ENCODE measurements at regions not wholly inside any gene's neighbourhood (a gene's known extent, or its start where the extent isn't known, plus 50 kb on each side); places are given as distances from the start of the nearest gene placed in this dataset.

GRCh38 chr13:37409756-37410155, 188.8 kb downstream of the POSTN start:
- in situ Hi-C loops (cut with HindIII; ENCODE audit: extremely low pct_ligation_motif_present, low pct_unique_long_range_greater_than_20kb): no loop called here
- intact Hi-C loops (cut with micrococcal nuclease; ENCODE audit: unreplicated experiment): no loop called here
- no peak overlapping the region for H3K4me2 ChIP-seq (ENCODE audit: low read depth, low read length)
- POLR2A ChIA-PET: no interaction called here
- CTCF ChIA-PET (ENCODE audit: low intra/inter-chr PET ratio, low total read pairs): no interaction called here
- no TSS peak for BruUV-seq (replicated peaks)
- no peaks in the 10 kb centered on the region for H3K36me3 ChIP-seq (replicated peaks in 1 of 2; ENCODE audit: control insufficient read depth in 1 of 2, insufficient read depth in 2 of 2, low read length in 2 of 2)
- H3K27ac ChIP-seq (ENCODE audit: extremely low read length, insufficient read depth, low read length): no peak overlapping the region
- no peaks in the 10 kb centered on the region for H4K20me1 ChIP-seq (ENCODE audit: insufficient read depth, low read length)
- no peak overlapping the region for H2AFZ ChIP-seq (ENCODE audit: low read length)
- no peaks in the 10 kb centered on the region for H3K9me3 ChIP-seq (ENCODE audit: low read length)
- no peak overlapping the region for H3K4me3 ChIP-seq (replicated peaks in 1 of 3; ENCODE audit: insufficient read depth in 1 of 3, low read depth in 2 of 3, low read length in 3 of 3)
- no peak for ATAC-seq
- H3K4me1 ChIP-seq (ENCODE audit: insufficient read depth, low read length): no peaks in the 10 kb centered on the region
- no peak for DNase-seq (ENCODE audit: low spot score)
- no peaks in the 10 kb centered on the region for H3K79me2 ChIP-seq (ENCODE audit: insufficient read depth, low read length)
- TF ChIP-seq ZNF543 (CRISPR knock-in tag; IDR thresholded peaks at IDR 0.05) (no peak), ZNF33B (CRISPR knock-in tag; IDR thresholded peaks at IDR 0.05) (no peak), ZNF556 (CRISPR knock-in tag; IDR thresholded peaks at IDR 0.05; ENCODE audit: borderline replicate concordance) (no peak), ISX (CRISPR knock-in tag; conservative IDR thresholded peaks at IDR 0.05) (no peak), NFKBIZ (CRISPR knock-in tag; IDR thresholded peaks at IDR 0.05) (no peak), THAP11 (CRISPR knock-in tag; IDR thresholded peaks at IDR 0.05) (no peak), ZNF253 (CRISPR knock-in tag; IDR thresholded peaks at IDR 0.05; ENCODE audit: borderline replicate concordance) (no peak), ZSCAN9 (CRISPR knock-in tag; IDR thresholded peaks at IDR 0.05; ENCODE audit: borderline replicate concordance) (no peak), MTA1 (CRISPR knock-in tag; IDR thresholded peaks at IDR 0.05; ENCODE audit: borderline replicate concordance) (no peak), REST (IDR thresholded peaks at IDR 0.05; ENCODE audit: borderline replicate concordance in 1 of 2, low read depth in 1 of 2, low read length in 2 of 2) (no peak), ZBTB33 (CRISPR knock-in tag; IDR thresholded peaks at IDR 0.05) (no peak), NFE2 (CRISPR knock-in tag; IDR thresholded peaks at IDR 0.05) (no peak), ZIK1 (CRISPR knock-in tag; IDR thresholded peaks at IDR 0.05; ENCODE audit: borderline replicate concordance, low read depth) (no peak), KMT2A (CRISPR knock-in tag; IDR thresholded peaks at IDR 0.05) (no peak), SP2 (CRISPR knock-in tag; IDR thresholded peaks at IDR 0.05) (no peak)
- TF ChIP-seq, protein P1, sequence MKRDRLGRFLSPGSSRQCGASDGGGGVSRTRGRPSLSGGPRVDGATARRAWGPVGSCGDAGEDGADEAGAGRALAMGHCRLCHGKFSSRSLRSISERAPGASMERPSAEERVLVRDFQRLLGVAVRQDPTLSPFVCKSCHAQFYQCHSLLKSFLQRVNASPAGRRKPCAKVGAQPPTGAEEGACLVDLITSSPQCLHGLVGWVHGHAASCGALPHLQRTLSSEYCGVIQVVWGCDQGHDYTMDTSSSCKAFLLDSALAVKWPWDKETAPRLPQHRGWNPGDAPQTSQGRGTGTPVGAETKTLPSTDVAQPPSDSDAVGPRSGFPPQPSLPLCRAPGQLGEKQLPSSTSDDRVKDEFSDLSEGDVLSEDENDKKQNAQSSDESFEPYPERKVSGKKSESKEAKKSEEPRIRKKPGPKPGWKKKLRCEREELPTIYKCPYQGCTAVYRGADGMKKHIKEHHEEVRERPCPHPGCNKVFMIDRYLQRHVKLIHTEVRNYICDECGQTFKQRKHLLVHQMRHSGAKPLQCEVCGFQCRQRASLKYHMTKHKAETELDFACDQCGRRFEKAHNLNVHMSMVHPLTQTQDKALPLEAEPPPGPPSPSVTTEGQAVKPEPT (CRISPR knock-in tag; IDR thresholded peaks at IDR 0.05; ENCODE audit: low read depth): no peak
- H3K9ac ChIP-seq (ENCODE audit: insufficient read depth, low read depth, low read length): no peak overlapping the region
- FAIRE-seq: no peak
- no peaks in the 10 kb centered on the region for H3K27me3 ChIP-seq (ENCODE audit: control insufficient read depth in 1 of 2, insufficient read depth in 2 of 2, low read length in 2 of 2)

Measured in HepG2 (cell line).